ENCODE measurements at regions not wholly inside any gene's neighbourhood (a gene's known extent, or its start where the extent isn't known, plus 50 kb on each side); places are given as distances from the start of the nearest gene placed in this dataset.
"Not testable (repeated sequence)": the region's sequence is repeated elsewhere in the genome, so short reads cannot be mapped to it uniquely, and the experiment has no call there.

- no peak for DNase-seq (ENCODE audit: low spot score)
- H3K4me3 Mint-ChIP-seq, result no peak overlapping the region
- H3K27me3 Mint-ChIP-seq (ENCODE audit: insufficient read depth), result peaks cover 13% of the 10 kb centered on the region
- intact Hi-C loops (cut with micrococcal nuclease), result no loop called here
- H3K27ac Mint-ChIP-seq, result no peak overlapping the region
- peaks cover 22% of the 10 kb centered on the region for H3K9me3 Mint-ChIP-seq
- no peaks in the 10 kb centered on the region for H3K36me3 Mint-ChIP-seq (ENCODE audit: low read depth)
- H3K4me1 Mint-ChIP-seq (ENCODE audit: low read depth), result no peaks in the 10 kb centered on the region
These were observed 66.1 kb upstream of the RPL38 start for GRCh38 chr17:74137416-74137815.

GRCh38 chr17:74139120-74139519, 64.4 kb upstream of the RPL38 start:
- Mint-ChIP-seq H3K27me3 (ENCODE audit: insufficient read depth) (peaks cover 12% of the 10 kb centered on the region), H3K27ac (no peak overlapping the region), H3K36me3 (ENCODE audit: low read depth) (no peaks in the 10 kb centered on the region), H3K4me1 (ENCODE audit: low read depth) (no peaks in the 10 kb centered on the region), H3K9me3 (peaks cover 39% of the 10 kb centered on the region), H3K4me3 (no peak overlapping the region)
- DNase-seq (ENCODE audit: low spot score), result no peak
- intact Hi-C loops (cut with micrococcal nuclease), result no loop called here

GRCh38 chr17:74140282-74140681, 63.2 kb upstream of the RPL38 start:
- peaks cover 12% of the 10 kb centered on the region for H3K27me3 Mint-ChIP-seq (ENCODE audit: insufficient read depth)
- H3K36me3 Mint-ChIP-seq (ENCODE audit: low read depth), result no peaks in the 10 kb centered on the region
- DNase-seq (ENCODE audit: low spot score), result no peak
- H3K4me1 Mint-ChIP-seq (ENCODE audit: low read depth), result no peaks in the 10 kb centered on the region
- intact Hi-C loops (cut with micrococcal nuclease), result no loop called here
- no peak overlapping the region for H3K4me3 Mint-ChIP-seq
- peaks cover 44% of the 10 kb centered on the region for H3K9me3 Mint-ChIP-seq
- no peak overlapping the region for H3K27ac Mint-ChIP-seq

- no peaks in the 10 kb centered on the region for H3K36me3 Mint-ChIP-seq (ENCODE audit: low read depth)
- H3K4me1 Mint-ChIP-seq (ENCODE audit: low read depth), result no peaks in the 10 kb centered on the region
- intact Hi-C loops (cut with micrococcal nuclease), result no loop called here
These were observed 61.9 kb upstream of the RPL38 start for GRCh38 chr17:74141612-74142011.

GRCh38 chr17:74143318-74143717, 60.2 kb upstream of the RPL38 start:
- H3K4me3 Mint-ChIP-seq; H3K4me1 Mint-ChIP-seq (ENCODE audit: low read depth); H3K27me3 Mint-ChIP-seq (ENCODE audit: insufficient read depth); DNase-seq (ENCODE audit: low spot score); intact Hi-C loops (cut with micrococcal nuclease); H3K27ac Mint-ChIP-seq; H3K36me3 Mint-ChIP-seq (ENCODE audit: low read depth): not testable (repeated sequence)
- H3K9me3 Mint-ChIP-seq, result peaks cover 52% of the 10 kb centered on the region

More at GRCh38 chr17:74141612-74142011, 61.9 kb upstream of the RPL38 start:
- Mint-ChIP-seq H3K27ac (no peak overlapping the region), H3K27me3 (ENCODE audit: insufficient read depth) (peaks cover 11% of the 10 kb centered on the region), H3K9me3 (peaks cover 47% of the 10 kb centered on the region), H3K4me3 (no peak overlapping the region)
- DNase-seq (ENCODE audit: low spot score), result no peak

- Mint-ChIP-seq H3K27me3 (ENCODE audit: insufficient read depth) (peaks cover 1% of the 10 kb centered on the region), H3K4me1 (ENCODE audit: low read depth) (no peaks in the 10 kb centered on the region), H3K4me3 (no peak overlapping the region), H3K27ac (no peak overlapping the region), H3K9me3 (peaks cover 42% of the 10 kb centered on the region), H3K36me3 (ENCODE audit: low read depth) (no peaks in the 10 kb centered on the region)
- no peak for DNase-seq (ENCODE audit: low spot score)
- intact Hi-C loops (cut with micrococcal nuclease), result no loop called here
These were observed 57.7 kb upstream of the RPL38 start for GRCh38 chr17:74145756-74146155.

- peaks cover 41% of the 10 kb centered on the region for H3K9me3 Mint-ChIP-seq
- H3K4me1 Mint-ChIP-seq (ENCODE audit: low read depth), result no peaks in the 10 kb centered on the region
- no peak for DNase-seq (ENCODE audit: low spot score)
- H3K4me3 Mint-ChIP-seq, result no peak overlapping the region
- intact Hi-C loops (cut with micrococcal nuclease), result no loop called here
- no peak overlapping the region for H3K27ac Mint-ChIP-seq
- peaks cover 1% of the 10 kb centered on the region for H3K27me3 Mint-ChIP-seq (ENCODE audit: insufficient read depth)
- no peaks in the 10 kb centered on the region for H3K36me3 Mint-ChIP-seq (ENCODE audit: low read depth)
These were observed 57.3 kb upstream of the RPL38 start for GRCh38 chr17:74146196-74146595.

GRCh38 chr17:74147056-74147835, 56.2 kb upstream of the RPL38 start:
- Mint-ChIP-seq H3K9me3 (peaks cover 32% of the 10 kb centered on the region), H3K4me1 (ENCODE audit: low read depth) (no peaks in the 10 kb centered on the region), H3K27ac (no peak overlapping the region), H3K36me3 (ENCODE audit: low read depth) (no peaks in the 10 kb centered on the region), H3K27me3 (ENCODE audit: insufficient read depth) (peaks cover 1% of the 10 kb centered on the region), H3K4me3 (no peak overlapping the region)
- intact Hi-C loops (cut with micrococcal nuclease), result no loop called here
- DNase-seq (ENCODE audit: low spot score), result no peak

GRCh38 chr17:74147966-74148365, 55.5 kb upstream of the RPL38 start:
- no peaks in the 10 kb centered on the region for H3K36me3 Mint-ChIP-seq (ENCODE audit: low read depth)
- no peak for DNase-seq (ENCODE audit: low spot score)
- peaks cover 25% of the 10 kb centered on the region for H3K9me3 Mint-ChIP-seq
- H3K27me3 Mint-ChIP-seq (ENCODE audit: insufficient read depth), result peaks cover 1% of the 10 kb centered on the region
- H3K4me1 Mint-ChIP-seq (ENCODE audit: low read depth), result no peaks in the 10 kb centered on the region
- intact Hi-C loops (cut with micrococcal nuclease), result no loop called here
- no peak overlapping the region for H3K4me3 Mint-ChIP-seq
- no peak overlapping the region for H3K27ac Mint-ChIP-seq

- Mint-ChIP-seq H3K36me3 (ENCODE audit: low read depth) (no peaks in the 10 kb centered on the region), H3K4me3 (no peak overlapping the region), H3K27me3 (ENCODE audit: insufficient read depth) (peaks cover 1% of the 10 kb centered on the region), H3K27ac (no peak overlapping the region), H3K9me3 (peaks cover 20% of the 10 kb centered on the region), H3K4me1 (ENCODE audit: low read depth) (no peaks in the 10 kb centered on the region)
- DNase-seq (ENCODE audit: low spot score), result no peak
- intact Hi-C loops (cut with micrococcal nuclease), result no loop called here
These were observed 55.0 kb upstream of the RPL38 start for GRCh38 chr17:74148446-74148845.

GRCh38 chr17:74148901-74149596, 54.4 kb upstream of the RPL38 start:
- intact Hi-C loops (cut with micrococcal nuclease), result no loop called here
- no peaks in the 10 kb centered on the region for H3K36me3 Mint-ChIP-seq (ENCODE audit: low read depth)
- peaks cover 14% of the 10 kb centered on the region for H3K9me3 Mint-ChIP-seq
- H3K4me1 Mint-ChIP-seq (ENCODE audit: low read depth), result no peaks in the 10 kb centered on the region
- no peak for DNase-seq (ENCODE audit: low spot score)
- H3K27me3 Mint-ChIP-seq (ENCODE audit: insufficient read depth), result peaks cover 1% of the 10 kb centered on the region
- no peak overlapping the region for H3K27ac Mint-ChIP-seq
- no peak overlapping the region for H3K4me3 Mint-ChIP-seq

- intact Hi-C loops (cut with micrococcal nuclease), result no loop called here
- DNase-seq (ENCODE audit: low spot score), result no peak
- Mint-ChIP-seq H3K27me3 (ENCODE audit: insufficient read depth) (peaks cover 1% of the 10 kb centered on the region), H3K9me3 (peaks cover 8% of the 10 kb centered on the region), H3K4me3 (no peak overlapping the region), H3K4me1 (ENCODE audit: low read depth) (no peaks in the 10 kb centered on the region), H3K36me3 (ENCODE audit: low read depth) (no peaks in the 10 kb centered on the region), H3K27ac (no peak overlapping the region)
These were observed 53.7 kb upstream of the RPL38 start for GRCh38 chr17:74149597-74150427.
